Activated T-cell treated with anti-CD3 and anti-CD28 coated beads, Interleukin-2, amount 50 U/mL, for 24 hours (primary cell): ENCODE measurements at regions not wholly inside any gene's neighbourhood (a gene's known extent, or its start where the extent isn't known, plus 50 kb on each side); places are given as distances from the start of the nearest gene placed in this dataset.

Source experiments
- DNase-seq: peaks from one replicate; pipeline ENCODE4 v3.0.0-alpha.2; 2020
- H3K27ac Mint-ChIP-seq: 2 replicates; pipeline ENCODE4 v1.8.0; 2020; ENCODE audit warnings: mild to moderate bottlenecking, mixed read lengths
- H3K27me3 Mint-ChIP-seq: 2 replicates; pipeline ENCODE4 v1.8.0; 2020; ENCODE audit warnings: mixed read lengths
- H3K36me3 Mint-ChIP-seq: 2 replicates; pipeline ENCODE4 v1.8.0; 2020; ENCODE audit warnings: low read depth, mixed read lengths
- H3K4me1 Mint-ChIP-seq: 2 replicates; pipeline ENCODE4 v1.8.0; 2020; ENCODE audit warnings: low read depth, mixed read lengths
- H3K4me3 Mint-ChIP-seq: 2 replicates; pipeline ENCODE4 v1.8.0; 2020; ENCODE audit warnings: mild to moderate bottlenecking, moderate library complexity, mixed read lengths
- H3K9me3 Mint-ChIP-seq: 2 replicates; pipeline ENCODE4 v1.8.0; 2020; ENCODE audit warnings: mixed read lengths

DNA sequence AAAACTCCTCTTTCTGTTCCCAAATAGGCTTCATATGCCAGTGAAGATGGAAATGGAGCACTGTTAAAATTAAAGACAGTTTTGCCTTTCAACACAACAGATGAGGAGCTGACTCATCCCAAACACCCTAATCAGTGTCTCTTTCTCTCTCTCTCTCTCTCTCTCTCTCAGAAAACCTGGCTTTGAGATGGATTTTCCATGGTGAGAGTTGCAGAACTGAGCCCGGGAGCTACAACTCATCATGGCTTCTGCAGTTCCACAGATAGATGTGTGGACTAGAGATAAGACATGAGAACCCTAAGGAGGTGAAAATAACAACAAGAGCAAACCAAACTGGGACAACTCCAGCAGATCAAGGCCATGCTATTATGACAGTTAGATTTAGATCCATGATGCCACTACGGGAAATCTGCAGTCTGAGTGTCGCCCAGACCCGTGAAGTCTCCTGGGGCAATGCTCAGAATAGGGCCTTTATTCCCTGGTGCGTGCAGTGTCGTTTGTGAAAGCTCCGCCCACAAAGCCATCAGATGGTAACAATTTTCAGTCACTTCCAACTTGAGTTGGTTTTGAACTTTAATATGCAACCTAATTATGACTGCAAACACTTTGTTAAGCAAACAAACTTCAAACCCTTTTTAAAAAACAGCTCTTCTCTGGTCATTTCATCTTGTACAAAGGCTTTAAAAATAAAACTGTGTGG is 338.2 kb upstream of the PREP start:
- peaks cover 9% of the 10 kb centered on the region for H3K27me3 Mint-ChIP-seq
- H3K36me3 Mint-ChIP-seq, result no peaks in the 10 kb centered on the region
- no peak overlapping the region for H3K27ac Mint-ChIP-seq
- H3K9me3 Mint-ChIP-seq, result no peaks in the 10 kb centered on the region
- no peak for DNase-seq
- H3K4me3 Mint-ChIP-seq, result no peak overlapping the region
- peaks cover 19% of the 10 kb centered on the region for H3K4me1 Mint-ChIP-seq

- DNase-seq, result no peak
- Mint-ChIP-seq H3K27me3 (peaks cover 9% of the 10 kb centered on the region), H3K4me1 (peaks cover 9% of the 10 kb centered on the region), H3K27ac (no peak overlapping the region), H3K36me3 (no peaks in the 10 kb centered on the region), H3K9me3 (no peaks in the 10 kb centered on the region), H3K4me3 (no peak overlapping the region)
Observed at GRCh38 chr6:105739764-105740163, 336.9 kb upstream of the PREP start.

DNA sequence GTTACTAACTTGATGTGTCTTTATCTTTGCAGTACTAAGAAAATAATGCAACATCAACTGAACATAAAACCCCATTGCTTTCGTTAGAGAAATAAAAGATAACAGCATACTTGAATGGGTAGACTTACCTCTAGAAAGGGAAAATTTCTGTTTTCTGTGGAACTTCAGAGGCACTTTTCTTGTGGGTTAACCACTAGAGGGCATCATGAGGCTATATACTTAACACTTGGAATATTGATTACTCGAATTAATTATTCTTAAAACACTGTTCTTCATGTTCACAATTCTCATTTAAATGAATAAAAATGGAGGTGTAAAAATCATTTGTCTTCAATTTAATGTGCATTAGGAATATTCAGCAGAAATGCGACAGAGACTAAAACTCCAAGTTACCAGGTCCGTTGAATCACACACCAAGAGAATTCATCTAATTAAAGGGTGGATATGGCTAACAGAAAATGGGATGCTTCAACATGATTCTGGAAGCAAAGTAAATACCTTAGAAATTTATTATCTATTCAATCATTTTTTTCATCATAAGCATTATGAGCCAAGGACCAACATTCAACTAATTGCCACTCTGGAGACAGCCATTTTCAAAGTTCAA is 330.8 kb upstream of the PREP start:
- peaks cover 6% of the 10 kb centered on the region for H3K4me1 Mint-ChIP-seq

GRCh38 chr6:105728995-105729394 is 326.1 kb upstream of the PREP start:
- no peak overlapping the region for H3K27ac Mint-ChIP-seq

More for the DNA sequence above, 330.8 kb upstream of the PREP start:
- Mint-ChIP-seq H3K9me3 (no peaks in the 10 kb centered on the region), H3K27ac (no peak overlapping the region), H3K27me3 (no peaks in the 10 kb centered on the region), H3K36me3 (no peaks in the 10 kb centered on the region), H3K4me3 (no peak overlapping the region)
- DNase-seq, result no peak

GRCh38 chr6:105726902-105727655 is 324.2 kb upstream of the PREP start:
- DNase-seq, result no peak
- Mint-ChIP-seq H3K27me3 (no peaks in the 10 kb centered on the region), H3K36me3 (no peaks in the 10 kb centered on the region), H3K4me1 (no peaks in the 10 kb centered on the region), H3K27ac (no peak overlapping the region), H3K4me3 (no peak overlapping the region), H3K9me3 (no peaks in the 10 kb centered on the region)

More at GRCh38 chr6:105728995-105729394, 326.1 kb upstream of the PREP start:
- Mint-ChIP-seq H3K36me3 (no peaks in the 10 kb centered on the region), H3K27me3 (no peaks in the 10 kb centered on the region), H3K4me1 (peaks cover 4% of the 10 kb centered on the region), H3K9me3 (no peaks in the 10 kb centered on the region), H3K4me3 (no peak overlapping the region)
- no peak for DNase-seq

- no peak overlapping the region for H3K4me3 Mint-ChIP-seq
- H3K4me1 Mint-ChIP-seq, result no peaks in the 10 kb centered on the region
- no peak overlapping the region for H3K27ac Mint-ChIP-seq
- peaks cover 2% of the 10 kb centered on the region for H3K36me3 Mint-ChIP-seq
- H3K9me3 Mint-ChIP-seq, result peaks cover 23% of the 10 kb centered on the region
- no peak for DNase-seq
- H3K27me3 Mint-ChIP-seq, result peaks cover 11% of the 10 kb centered on the region
Observed at GRCh38 chr6:105714846-105715245, 312.0 kb upstream of the PREP start.

DNA sequence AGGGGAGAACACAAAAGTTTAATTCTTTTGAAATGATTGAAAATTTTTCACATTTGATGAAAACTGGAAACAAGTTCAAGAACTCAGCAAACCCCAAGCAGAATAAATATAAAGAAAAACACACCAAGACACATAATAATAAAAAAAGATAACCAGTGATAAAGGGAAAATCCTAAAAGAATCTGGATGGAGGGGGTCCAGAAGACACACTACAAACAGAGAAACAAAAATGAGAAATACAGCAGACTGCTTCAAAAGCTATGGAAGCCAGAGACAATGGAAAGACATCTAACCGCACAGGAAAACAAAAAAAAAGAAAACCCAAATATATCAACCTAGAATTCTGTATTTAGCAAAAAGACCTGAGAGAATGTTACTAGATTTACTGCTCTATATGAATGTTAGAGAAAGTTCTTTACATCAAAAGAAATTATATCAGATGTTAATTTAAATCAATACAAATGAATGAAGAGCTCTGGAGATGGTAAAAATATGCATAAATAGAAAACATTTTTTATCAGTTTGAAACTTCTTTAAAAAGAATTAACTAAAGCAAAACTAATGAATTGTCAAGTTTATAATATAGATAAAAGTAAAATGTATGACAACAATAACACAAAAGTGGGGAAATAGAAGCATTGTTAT is 310.7 kb upstream of the PREP start:
- DNase-seq, result no peak
- Mint-ChIP-seq H3K36me3 (peaks cover 2% of the 10 kb centered on the region), H3K27ac (no peak overlapping the region), H3K27me3 (peaks cover 11% of the 10 kb centered on the region), H3K9me3 (peaks cover 23% of the 10 kb centered on the region), H3K4me1 (no peaks in the 10 kb centered on the region), H3K4me3 (no peak overlapping the region)

DNA sequence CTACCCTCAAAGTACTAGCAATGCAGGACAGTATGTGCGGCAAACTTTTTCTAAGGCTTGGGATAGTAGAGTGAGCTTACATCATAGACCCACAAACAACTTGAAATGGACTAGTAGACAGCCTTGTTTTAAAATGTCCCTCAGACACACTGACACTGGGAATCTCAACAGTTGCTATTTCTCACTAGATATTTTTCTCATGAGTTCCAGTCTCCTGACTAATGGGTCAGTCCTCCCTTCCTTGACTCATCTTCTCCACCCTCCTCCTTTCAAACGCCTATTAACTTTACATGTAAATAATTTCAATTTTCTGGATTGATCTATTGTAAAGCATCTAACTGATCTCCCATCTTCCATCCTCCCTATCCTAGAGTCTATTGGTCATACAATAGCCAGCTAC is 308.3 kb upstream of the PREP start:
- H3K4me1 Mint-ChIP-seq, result no peaks in the 10 kb centered on the region
- H3K27ac Mint-ChIP-seq, result no peak overlapping the region
- H3K36me3 Mint-ChIP-seq, result peaks cover 2% of the 10 kb centered on the region
- H3K4me3 Mint-ChIP-seq, result no peak overlapping the region
- no peak for DNase-seq
- peaks cover 11% of the 10 kb centered on the region for H3K27me3 Mint-ChIP-seq
- peaks cover 23% of the 10 kb centered on the region for H3K9me3 Mint-ChIP-seq

DNA sequence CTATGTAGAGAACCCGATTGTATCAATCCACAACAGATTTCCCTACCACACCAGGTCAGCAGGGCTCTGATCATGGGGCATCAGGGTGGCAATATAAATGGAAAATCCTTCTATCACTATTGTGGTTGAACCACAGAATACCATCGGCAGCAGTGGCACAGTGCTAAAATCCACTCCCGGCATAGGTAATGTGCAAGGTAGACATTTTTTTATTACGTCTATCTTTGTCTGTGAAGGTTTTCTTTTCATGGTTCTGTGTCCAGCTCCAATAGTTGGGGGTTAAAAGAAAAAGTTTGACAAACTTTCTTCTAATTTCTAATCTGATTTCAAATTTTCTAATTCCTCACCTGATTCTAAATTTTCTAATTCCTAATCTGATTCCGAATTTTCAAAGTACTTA is 302.7 kb upstream of the PREP start:
- H3K27ac Mint-ChIP-seq, result no peak overlapping the region
- no peak for DNase-seq

GRCh38 chr6:105695461-105695860 is 292.6 kb upstream of the PREP start:
- Mint-ChIP-seq H3K9me3 (no peaks in the 10 kb centered on the region), H3K27ac (no peak overlapping the region), H3K4me1 (peaks cover 4% of the 10 kb centered on the region), H3K36me3 (no peaks in the 10 kb centered on the region), H3K27me3 (no peaks in the 10 kb centered on the region), H3K4me3 (no peak overlapping the region)
- DNase-seq, result no peak

More for the DNA sequence above, 302.7 kb upstream of the PREP start:
- H3K27me3 Mint-ChIP-seq, result peaks cover 2% of the 10 kb centered on the region
- peaks cover 3% of the 10 kb centered on the region for H3K9me3 Mint-ChIP-seq
- H3K4me3 Mint-ChIP-seq, result no peak overlapping the region
- H3K36me3 Mint-ChIP-seq, result no peaks in the 10 kb centered on the region
- H3K4me1 Mint-ChIP-seq, result no peaks in the 10 kb centered on the region

DNA sequence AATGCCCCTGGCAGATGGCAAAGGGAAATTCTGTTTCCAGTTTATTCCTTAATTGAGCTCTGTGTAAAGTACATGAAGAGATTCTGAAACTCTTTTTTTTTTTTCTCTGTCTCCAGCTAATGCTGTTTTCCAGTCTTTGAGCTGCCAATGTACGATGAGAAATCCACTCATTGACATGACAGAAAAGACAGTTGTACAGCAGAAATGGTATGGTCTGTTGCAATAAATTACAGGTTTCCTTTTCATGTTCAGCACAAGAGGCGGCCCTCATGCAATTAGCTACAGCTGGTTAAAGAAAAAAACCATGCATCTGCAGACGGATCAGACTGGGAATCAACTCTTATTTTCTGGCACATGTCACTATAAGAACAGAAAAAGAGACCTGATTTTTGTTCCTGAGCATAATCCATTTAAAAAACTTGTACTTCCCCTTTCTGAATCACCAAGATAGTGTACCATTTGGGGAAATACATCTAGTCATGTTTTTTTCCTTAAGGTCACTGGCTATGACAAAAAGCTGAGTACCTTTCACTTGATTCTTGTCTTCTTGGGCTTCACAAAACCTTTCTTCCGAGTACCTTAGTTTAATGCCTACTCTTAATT is 289.8 kb upstream of the PREP start:
- Mint-ChIP-seq H3K36me3 (no peaks in the 10 kb centered on the region), H3K4me1 (peaks cover 4% of the 10 kb centered on the region), H3K9me3 (peaks cover 6% of the 10 kb centered on the region), H3K27me3 (peaks cover 10% of the 10 kb centered on the region), H3K27ac (no peak overlapping the region), H3K4me3 (no peak overlapping the region)
- DNase-seq, result no peak

DNA sequence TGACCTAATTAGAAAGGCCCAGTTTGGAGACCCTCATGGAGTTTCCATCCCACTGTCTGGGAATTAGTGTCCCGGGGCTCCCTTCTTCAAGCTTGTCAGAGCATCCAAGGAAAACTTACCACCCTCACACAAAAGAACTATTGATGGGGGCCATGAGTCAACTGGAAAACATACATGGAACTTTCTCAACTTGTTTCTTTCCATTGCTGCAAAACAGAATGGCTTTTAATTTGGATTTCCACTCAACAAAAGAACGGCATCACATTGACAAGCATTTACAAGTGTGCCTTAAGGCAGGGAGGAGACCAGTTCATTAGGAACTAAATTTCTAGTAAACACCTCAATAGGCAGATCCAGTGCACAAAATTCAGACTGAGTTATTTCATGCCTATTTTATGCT is 289.1 kb upstream of the PREP start:
- Mint-ChIP-seq H3K27me3 (peaks cover 15% of the 10 kb centered on the region), H3K4me1 (peaks cover 4% of the 10 kb centered on the region), H3K9me3 (peaks cover 13% of the 10 kb centered on the region), H3K27ac (no peak overlapping the region), H3K36me3 (no peaks in the 10 kb centered on the region), H3K4me3 (no peak overlapping the region)
- DNase-seq, result no peak

GRCh38 chr6:105691081-105691480 is 288.2 kb upstream of the PREP start:
- peaks cover 21% of the 10 kb centered on the region for H3K9me3 Mint-ChIP-seq
- no peak for DNase-seq
- H3K4me1 Mint-ChIP-seq, result peaks cover 4% of the 10 kb centered on the region
- H3K36me3 Mint-ChIP-seq, result peaks cover 3% of the 10 kb centered on the region
- no peak overlapping the region for H3K27ac Mint-ChIP-seq
- H3K27me3 Mint-ChIP-seq, result peaks cover 19% of the 10 kb centered on the region
- no peak overlapping the region for H3K4me3 Mint-ChIP-seq

DNA sequence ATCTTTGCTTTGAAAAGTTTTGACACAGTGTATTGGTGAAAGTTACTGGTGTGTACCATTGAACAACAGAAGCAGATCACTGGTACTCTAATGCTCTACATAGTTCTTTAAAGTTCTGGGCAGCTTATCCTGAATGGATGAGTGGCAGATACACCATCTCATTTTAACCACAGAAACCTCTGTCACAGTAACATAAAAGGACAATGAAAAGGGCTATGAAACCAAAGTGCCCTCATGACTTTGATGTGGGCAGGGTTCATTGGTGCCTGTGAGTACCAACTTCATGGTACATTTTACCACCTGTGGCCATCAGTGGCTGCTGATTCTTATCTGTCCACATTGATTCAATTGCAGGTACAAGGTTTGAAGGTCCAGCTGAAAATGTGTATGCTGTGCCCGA is 285.7 kb upstream of the PREP start:
- peaks cover 3% of the 10 kb centered on the region for H3K36me3 Mint-ChIP-seq
- peaks cover 4% of the 10 kb centered on the region for H3K4me1 Mint-ChIP-seq
- DNase-seq, result no peak
- peaks cover 19% of the 10 kb centered on the region for H3K27me3 Mint-ChIP-seq
- peaks cover 25% of the 10 kb centered on the region for H3K9me3 Mint-ChIP-seq
- no peak overlapping the region for H3K27ac Mint-ChIP-seq
- H3K4me3 Mint-ChIP-seq, result no peak overlapping the region
